Vagina (tissue), 2 donors: ENCODE measurements at regions not wholly inside any gene's neighbourhood (a gene's known extent, or its start where the extent isn't known, plus 50 kb on each side); places are given as distances from the start of the nearest gene placed in this dataset.

Experiments
- DNase-seq, 2 donors: peaks; one replicate each; pipeline ENCODE4 v3.0.0-alpha.2; 2017; ENCODE audit errors: extremely low spot score in 2 of 2
- H3K27ac ChIP-seq: fragments of 200-600 bp; sonication (generic); one replicate; pipeline ENCODE4 v1.5.1; 2019
- H3K27me3 ChIP-seq: fragments of 200-600 bp; sonication (generic); one replicate; pipeline ENCODE4 v1.5.1; 2019
- H3K36me3 ChIP-seq, 2 donors: fragments of 200-600 bp; sonication (generic); one replicate each; pipeline ENCODE4 v1.5.1; 2017 to 2019
- H3K4me1 ChIP-seq: fragments of 200-600 bp; sonication (generic); one replicate; pipeline ENCODE4 v1.5.1; 2019
- H3K4me3 ChIP-seq, 2 donors: fragments of 200-600 bp; sonication (generic); 1 replicate in 1 of 2; 2 replicates in 1 of 2; pipeline ENCODE4 v1.5.1; 2016 to 2019
- H3K9me3 ChIP-seq: fragments of 200-600 bp; sonication (generic); one replicate; pipeline ENCODE4 v1.5.1; 2019
- POLR2A ChIP-seq, 2 donors: fragments of 450-650 bp; IDR thresholded peaks; one replicate each; pipeline ENCODE4 v1.6.1; 2017; ENCODE audit warnings: antibody characterized with exemption in 2 of 2, mild to moderate bottlenecking in 2 of 2, moderate library complexity in 2 of 2
- POLR2AphosphoS5 ChIP-seq, 2 donors: sonication (generic); formaldehyde crosslinking; IDR thresholded peaks; one replicate each; pipeline ENCODE4 v1.9.0; 2017; ENCODE audit warnings: antibody characterized with exemption in 2 of 2, mild to moderate bottlenecking in 2 of 2, low read depth in 1 of 2; ENCODE audit not compliant: insufficient read depth in 1 of 2
- intact Hi-C: fragments of 100-400 bp; cut with DNase I; formaldehyde crosslinking; loops from one replicate; pipeline ENCODE4 v1.15.1; 2023
- TF ChIP-seq, protein P1 (sequence below), 3 experiments: fragments of 450-650 bp in 2 of 3; fragments of 200-600 bp in 1 of 3; sonication (generic) in 1 of 3; IDR thresholded peaks; one replicate each; pipeline ENCODE4 v1.5.1; 2017 to 2019; ENCODE audit warnings: antibody characterized with exemption in 3 of 3, mild to moderate bottlenecking in 2 of 3, moderate library complexity in 2 of 3

DNA sequence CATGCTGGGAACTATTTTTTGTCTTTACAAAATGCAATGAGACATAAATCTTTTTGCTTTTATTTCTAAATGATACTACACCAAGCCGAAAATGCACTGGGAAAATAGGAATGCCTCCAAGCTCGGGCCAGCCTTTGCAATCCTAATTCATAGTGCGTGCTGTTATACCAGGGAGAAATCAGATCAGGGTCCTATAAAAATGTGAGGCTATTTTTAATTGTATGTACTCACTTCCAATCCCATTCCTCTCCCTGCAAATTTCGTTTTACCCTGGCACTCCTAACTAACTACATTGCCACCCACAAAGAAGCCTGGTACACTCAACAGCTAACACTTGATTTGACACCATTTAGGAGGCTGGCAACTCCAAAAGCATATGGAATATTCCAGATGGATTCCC, 350.6 kb upstream of the ZFP64 start:
- Histone ChIP-seq H3K4me1 (no peaks in the 10 kb centered on the region), H3K4me3 (no peak overlapping the region), H3K27me3 (no peaks in the 10 kb centered on the region), H3K9me3 (no peaks in the 10 kb centered on the region), H3K36me3 (no peaks in the 10 kb centered on the region), H3K27ac (no peak overlapping the region)
- DNase-seq = no peak
- intact Hi-C loops = no loop called here
- TF ChIP-seq POLR2AphosphoS5 (IDR thresholded peaks at IDR 0.05; ENCODE audit: insufficient read depth in 1 of 2, low read depth in 1 of 2) (no peak), POLR2A (IDR thresholded peaks at IDR 0.05) (no peak)
- TF ChIP-seq, protein P1, sequence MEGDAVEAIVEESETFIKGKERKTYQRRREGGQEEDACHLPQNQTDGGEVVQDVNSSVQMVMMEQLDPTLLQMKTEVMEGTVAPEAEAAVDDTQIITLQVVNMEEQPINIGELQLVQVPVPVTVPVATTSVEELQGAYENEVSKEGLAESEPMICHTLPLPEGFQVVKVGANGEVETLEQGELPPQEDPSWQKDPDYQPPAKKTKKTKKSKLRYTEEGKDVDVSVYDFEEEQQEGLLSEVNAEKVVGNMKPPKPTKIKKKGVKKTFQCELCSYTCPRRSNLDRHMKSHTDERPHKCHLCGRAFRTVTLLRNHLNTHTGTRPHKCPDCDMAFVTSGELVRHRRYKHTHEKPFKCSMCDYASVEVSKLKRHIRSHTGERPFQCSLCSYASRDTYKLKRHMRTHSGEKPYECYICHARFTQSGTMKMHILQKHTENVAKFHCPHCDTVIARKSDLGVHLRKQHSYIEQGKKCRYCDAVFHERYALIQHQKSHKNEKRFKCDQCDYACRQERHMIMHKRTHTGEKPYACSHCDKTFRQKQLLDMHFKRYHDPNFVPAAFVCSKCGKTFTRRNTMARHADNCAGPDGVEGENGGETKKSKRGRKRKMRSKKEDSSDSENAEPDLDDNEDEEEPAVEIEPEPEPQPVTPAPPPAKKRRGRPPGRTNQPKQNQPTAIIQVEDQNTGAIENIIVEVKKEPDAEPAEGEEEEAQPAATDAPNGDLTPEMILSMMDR (IDR thresholded peaks at IDR 0.05) = no peak

DNA sequence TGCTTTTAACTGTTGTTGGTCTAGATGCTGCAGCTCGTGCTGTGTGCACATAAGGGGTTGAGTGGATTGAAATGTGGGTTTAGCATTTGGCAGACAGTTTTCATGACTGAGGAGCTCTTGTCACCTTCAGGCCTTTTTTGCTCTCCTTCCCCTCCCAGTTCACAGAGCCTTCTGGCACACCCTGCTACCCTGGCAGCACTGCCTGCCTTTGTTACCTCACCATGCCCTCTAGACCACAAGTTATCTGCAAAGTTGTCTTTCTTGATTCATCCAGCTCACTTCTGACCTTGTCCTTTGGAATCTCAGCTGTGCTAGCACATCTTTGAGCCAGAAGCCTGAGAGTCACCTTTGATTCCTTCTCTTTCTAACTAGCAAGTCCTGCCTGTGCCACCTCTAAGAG, 348.9 kb upstream of the ZFP64 start:
- DNase-seq = no peak
- Histone ChIP-seq H3K27me3 (no peaks in the 10 kb centered on the region), H3K27ac (no peak overlapping the region), H3K36me3 (no peaks in the 10 kb centered on the region), H3K9me3 (no peaks in the 10 kb centered on the region), H3K4me1 (no peaks in the 10 kb centered on the region), H3K4me3 (no peak overlapping the region)
- intact Hi-C loops = no loop called here
- TF ChIP-seq POLR2A (IDR thresholded peaks at IDR 0.05) (no peak), POLR2AphosphoS5 (IDR thresholded peaks at IDR 0.05; ENCODE audit: insufficient read depth in 1 of 2, low read depth in 1 of 2) (no peak)

DNA sequence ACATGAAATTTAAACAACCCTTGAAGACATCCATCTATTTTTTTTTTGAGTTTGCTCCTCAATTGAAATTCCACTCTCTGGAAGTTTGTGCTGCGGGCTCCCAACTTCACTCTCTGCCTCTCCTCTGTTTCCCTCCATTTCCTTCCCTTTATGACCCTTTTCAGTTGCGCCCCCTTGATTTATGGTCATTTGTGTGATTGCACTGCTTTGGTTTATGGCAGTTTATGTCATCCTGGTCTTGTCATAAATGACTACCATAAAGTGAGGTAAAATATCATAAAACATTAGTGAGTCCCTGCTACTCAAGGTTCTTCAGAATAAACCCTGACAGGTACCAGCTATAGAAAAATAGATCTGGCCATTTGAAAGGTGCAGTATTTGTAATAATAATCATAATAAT, 348.3 kb upstream of the ZFP64 start:
- H3K4me3 ChIP-seq = no peak overlapping the region
- TF ChIP-seq POLR2A (IDR thresholded peaks at IDR 0.05) (no peak), POLR2AphosphoS5 (IDR thresholded peaks at IDR 0.05; ENCODE audit: insufficient read depth in 1 of 2, low read depth in 1 of 2) (no peak)
- TF ChIP-seq, protein P1 (IDR thresholded peaks at IDR 0.05) = no peak
- intact Hi-C loops = no loop called here
- no peaks in the 10 kb centered on the region for H3K9me3 ChIP-seq
- no peaks in the 10 kb centered on the region for H3K36me3 ChIP-seq
- no peak overlapping the region for H3K27ac ChIP-seq
- no peaks in the 10 kb centered on the region for H3K4me1 ChIP-seq
- no peaks in the 10 kb centered on the region for H3K27me3 ChIP-seq
- no peak for DNase-seq

DNA sequence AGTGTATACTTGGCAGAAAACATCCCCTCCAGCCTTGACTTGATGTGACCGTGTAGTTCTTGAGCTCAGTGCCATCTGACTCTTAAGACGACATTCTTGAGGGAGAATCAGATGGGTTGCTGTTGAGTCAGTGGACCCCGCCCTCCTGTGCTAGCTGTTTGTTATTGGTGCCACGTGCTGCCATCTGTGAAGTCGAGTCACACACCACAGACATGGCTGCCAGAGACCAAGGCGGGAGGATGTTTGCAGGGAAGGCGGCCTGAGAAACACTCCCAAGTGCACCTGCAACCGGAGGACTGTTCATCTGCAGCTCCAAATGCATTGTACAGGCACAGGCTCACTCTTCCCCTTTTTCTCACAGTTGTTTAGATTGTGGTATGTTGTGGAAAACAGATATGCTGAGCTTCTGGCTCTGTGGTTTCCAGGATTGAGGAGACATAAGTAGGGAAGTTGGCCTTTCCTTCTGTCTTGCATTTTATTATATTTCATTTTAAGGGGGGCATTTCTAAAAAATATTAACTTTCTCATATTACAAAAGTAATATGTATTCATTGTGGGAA, 345.3 kb upstream of the ZFP64 start:
- Histone ChIP-seq H3K9me3 (no peaks in the 10 kb centered on the region), H3K27me3 (no peaks in the 10 kb centered on the region), H3K27ac (no peak overlapping the region), H3K4me3 (no peak overlapping the region), H3K4me1 (no peaks in the 10 kb centered on the region), H3K36me3 (no peaks in the 10 kb centered on the region)
- no peak for TF ChIP-seq POLR2A (IDR thresholded peaks at IDR 0.05)
- no peak for TF ChIP-seq POLR2AphosphoS5 (IDR thresholded peaks at IDR 0.05; ENCODE audit: insufficient read depth in 1 of 2, low read depth in 1 of 2)
- TF ChIP-seq, protein P1 (IDR thresholded peaks at IDR 0.05) = no peak
- no peak for DNase-seq
- intact Hi-C loops = no loop called here

DNA sequence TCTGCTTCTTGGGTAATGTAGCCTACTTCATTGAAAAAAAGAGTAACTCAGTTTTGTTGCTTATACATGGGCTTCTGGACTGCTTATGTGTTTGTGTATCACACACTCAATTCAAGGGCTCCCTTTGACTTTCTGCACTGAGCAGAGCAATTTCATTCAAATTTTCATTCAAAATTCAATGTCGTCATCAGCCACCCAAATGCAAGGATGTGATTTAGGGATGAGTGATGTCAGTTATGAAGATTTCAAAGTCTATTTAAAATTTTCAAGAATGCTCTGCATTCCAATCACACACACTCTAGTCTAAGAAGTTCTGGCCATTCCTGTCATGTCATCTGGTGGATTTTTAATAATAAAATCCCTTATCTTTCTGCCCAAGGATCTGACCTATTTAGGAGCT, 344.5 kb upstream of the ZFP64 start:
- TF ChIP-seq POLR2AphosphoS5 (IDR thresholded peaks at IDR 0.05; ENCODE audit: insufficient read depth in 1 of 2, low read depth in 1 of 2) (no peak), POLR2A (IDR thresholded peaks at IDR 0.05) (no peak)
- TF ChIP-seq, protein P1 (IDR thresholded peaks at IDR 0.05) = no peak
- H3K27me3 ChIP-seq = no peaks in the 10 kb centered on the region
- H3K36me3 ChIP-seq = no peaks in the 10 kb centered on the region
- H3K9me3 ChIP-seq = no peaks in the 10 kb centered on the region
- H3K4me1 ChIP-seq = no peaks in the 10 kb centered on the region
- intact Hi-C loops = no loop called here
- DNase-seq = no peak
- no peak overlapping the region for H3K4me3 ChIP-seq
- H3K27ac ChIP-seq = no peak overlapping the region
